ENCODE measurements at regions not wholly inside any gene's neighbourhood (a gene's known extent, or its start where the extent isn't known, plus 50 kb on each side); places are given as distances from the start of the nearest gene placed in this dataset.

DNA sequence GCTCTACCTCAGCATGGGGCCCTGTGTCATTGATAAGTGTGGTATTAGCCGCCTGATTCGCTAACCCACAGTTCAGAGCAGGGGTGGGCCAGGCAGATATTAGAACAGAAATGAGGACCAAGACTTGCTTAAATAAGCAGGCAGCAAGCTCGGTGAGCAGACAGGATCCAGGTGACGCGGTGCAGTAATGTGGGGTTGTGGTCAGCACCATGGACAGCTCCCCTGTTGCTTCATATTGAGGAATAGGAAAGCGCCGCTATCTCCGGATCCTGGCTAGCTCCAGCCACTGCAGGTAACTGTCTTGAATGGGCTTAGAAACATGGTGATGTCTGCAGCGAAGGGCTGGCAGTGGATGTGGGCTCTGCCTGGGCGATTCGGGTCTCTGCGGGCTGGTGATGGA, 51.3 kb upstream of the GPR26 start:
- no peak for TF ChIP-seq FOS (IDR thresholded peaks at IDR 0.05; ENCODE audit: borderline replicate concordance, insufficient read depth, low read length)
- TF ChIP-seq, protein P1, sequence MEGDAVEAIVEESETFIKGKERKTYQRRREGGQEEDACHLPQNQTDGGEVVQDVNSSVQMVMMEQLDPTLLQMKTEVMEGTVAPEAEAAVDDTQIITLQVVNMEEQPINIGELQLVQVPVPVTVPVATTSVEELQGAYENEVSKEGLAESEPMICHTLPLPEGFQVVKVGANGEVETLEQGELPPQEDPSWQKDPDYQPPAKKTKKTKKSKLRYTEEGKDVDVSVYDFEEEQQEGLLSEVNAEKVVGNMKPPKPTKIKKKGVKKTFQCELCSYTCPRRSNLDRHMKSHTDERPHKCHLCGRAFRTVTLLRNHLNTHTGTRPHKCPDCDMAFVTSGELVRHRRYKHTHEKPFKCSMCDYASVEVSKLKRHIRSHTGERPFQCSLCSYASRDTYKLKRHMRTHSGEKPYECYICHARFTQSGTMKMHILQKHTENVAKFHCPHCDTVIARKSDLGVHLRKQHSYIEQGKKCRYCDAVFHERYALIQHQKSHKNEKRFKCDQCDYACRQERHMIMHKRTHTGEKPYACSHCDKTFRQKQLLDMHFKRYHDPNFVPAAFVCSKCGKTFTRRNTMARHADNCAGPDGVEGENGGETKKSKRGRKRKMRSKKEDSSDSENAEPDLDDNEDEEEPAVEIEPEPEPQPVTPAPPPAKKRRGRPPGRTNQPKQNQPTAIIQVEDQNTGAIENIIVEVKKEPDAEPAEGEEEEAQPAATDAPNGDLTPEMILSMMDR (IDR thresholded peaks at IDR 0.05; ENCODE audit: extremely low read depth in 1 of 2, insufficient read depth in 1 of 2, low read depth in 1 of 2, low read length in 2 of 2), result no peak
- TF ChIP-seq, protein P2, sequence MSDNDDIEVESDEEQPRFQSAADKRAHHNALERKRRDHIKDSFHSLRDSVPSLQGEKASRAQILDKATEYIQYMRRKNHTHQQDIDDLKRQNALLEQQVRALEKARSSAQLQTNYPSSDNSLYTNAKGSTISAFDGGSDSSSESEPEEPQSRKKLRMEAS (IDR thresholded peaks at IDR 0.05; ENCODE audit: insufficient read depth, insufficient read length), result no peak
- no peak for TF ChIP-seq POLR2AphosphoS5 (IDR thresholded peaks at IDR 0.05; ENCODE audit: insufficient read depth, low read depth, low read length)
- no peak for TF ChIP-seq POLR2A (IDR thresholded peaks at IDR 0.05; ENCODE audit: low read depth, low read length)
- TF ChIP-seq JUN (IDR thresholded peaks at IDR 0.05; ENCODE audit: borderline replicate concordance, insufficient read depth, insufficient read length, low read depth), result no peak
- no peak for TF ChIP-seq EZH2 (IDR thresholded peaks at IDR 0.05; ENCODE audit: borderline replicate concordance, low read depth, low read length, severe bottlenecking)
- TF ChIP-seq MYC (IDR thresholded peaks at IDR 0.05; ENCODE audit: low read depth, low read length), result no peak
